HepG2 (cell line): ENCODE measurements at regions not wholly inside any gene's neighbourhood (a gene's known extent, or its start where the extent isn't known, plus 50 kb on each side); places are given as distances from the start of the nearest gene placed in this dataset.

Source experiments
- ATAC-seq: fragments of 200-7000 bp; cut with Tn5 transposase; 3 replicates; pipeline ENCODE4 v1.9.1; 2020; ENCODE audit warnings: mild to moderate bottlenecking, moderate library complexity
- BruUV-seq: library from RNA; stranded (reverse); fragments of 400-500 nt; replicated peaks from 2 replicates; lab custom pipeline; 2021; lab: Mats Ljungman, UMichigan
- CTCF ChIA-PET: fragments of 300-600 bp; formaldehyde crosslinking; extraction: SDS; loops from one replicate; lab custom pipeline; 2021; ENCODE audit warnings: low total read pairs, inconsistent platforms, low intra/inter-chr PET ratio; lab: Yijun Ruan, JAX
- POLR2A ChIA-PET: fragments of 350-600 bp; sonication (Branson Sonifier 250); formaldehyde crosslinking; loops from one replicate; lab custom pipeline; 2020; ENCODE audit warnings: antibody characterized with exemption, inconsistent platforms; lab: Yijun Ruan, JAX
- DNase-seq: peaks from one replicate; pipeline ENCODE4 v3.0.0-alpha.2; 2015; ENCODE audit warnings: low spot score
- FAIRE-seq: peaks from 3 replicates; lab custom pipeline; 2011; peaks lifted over from hg19 to GRCh38; lab: Jason Lieb, UNC
- H2AFZ ChIP-seq: one replicate; pipeline ENCODE4 v1.6.1; 2011; ENCODE audit warnings: low read length, inconsistent platforms
- H3K27ac ChIP-seq: fragments of 300-600 bp; 3 replicates; pipeline ENCODE4 v1.8.0; 2011; ENCODE audit warnings: mixed run types, mild to moderate bottlenecking, mixed read lengths, low read length, inconsistent platforms; ENCODE audit not compliant: insufficient read depth; ENCODE audit errors: extremely low read length
- H3K27me3 ChIP-seq, 2 experiments: fragments of 200-600 bp in 1 of 2; 2 replicates in 1 of 2; 3 replicates in 1 of 2; pipeline versions ENCODE4 v1.6.0 to v1.8.0; 2011; ENCODE audit warnings: low read length in 2 of 2, mild to moderate bottlenecking in 2 of 2, moderate library complexity in 2 of 2, inconsistent platforms in 1 of 2; ENCODE audit not compliant: insufficient read depth in 2 of 2, control insufficient read depth in 1 of 2
- H3K36me3 ChIP-seq, 2 experiments: fragments of 200-600 bp in 1 of 2; replicated peaks in 1 of 2; 2 replicates in 1 of 2; 3 replicates in 1 of 2; pipeline versions ENCODE4 v1.5.1 to v1.8.0; 2011; ENCODE audit warnings: low read length in 2 of 2, inconsistent platforms in 1 of 2; ENCODE audit not compliant: insufficient read depth in 2 of 2, control insufficient read depth in 1 of 2
- H3K4me1 ChIP-seq: 2 replicates; pipeline ENCODE4 v1.5.1; 2012; ENCODE audit warnings: low read length, inconsistent platforms; ENCODE audit not compliant: insufficient read depth
- H3K4me2 ChIP-seq: 2 replicates; pipeline ENCODE4 v1.6.0; 2011; ENCODE audit warnings: low read depth, low read length, inconsistent platforms
- H3K4me3 ChIP-seq, 3 experiments: fragments of 200-600 bp in 1 of 3; sonication (generic), shearing (Covaris generic) in 1 of 3; replicated peaks in 1 of 3; 2 replicates each; pipeline ENCODE4 v1.5.1; 2011 to 2016; ENCODE audit warnings: low read length in 3 of 3, inconsistent platforms in 2 of 3, low read depth in 2 of 3, mild to moderate bottlenecking in 2 of 3, control low read depth in 1 of 3, mixed read lengths in 1 of 3; ENCODE audit not compliant: insufficient read depth in 1 of 3
- H3K79me2 ChIP-seq: one replicate; pipeline ENCODE4 v1.6.1; 2011; ENCODE audit warnings: low read length, inconsistent platforms; ENCODE audit not compliant: insufficient read depth
- H3K9ac ChIP-seq: 2 replicates; pipeline ENCODE4 v1.6.0; 2011; ENCODE audit warnings: mild to moderate bottlenecking, low read depth, low read length, inconsistent platforms; ENCODE audit not compliant: insufficient read depth
- H3K9me3 ChIP-seq: 2 replicates; pipeline ENCODE4 v1.5.1; 2012; ENCODE audit warnings: mild to moderate bottlenecking, low read length
- H4K20me1 ChIP-seq: 2 replicates; pipeline ENCODE4 v1.6.0; 2011; ENCODE audit warnings: inconsistent platforms, mild to moderate bottlenecking, low read length, moderate library complexity; ENCODE audit not compliant: insufficient read depth
- DZIP1 ChIP-seq: sonication (generic); formaldehyde crosslinking; IDR thresholded peaks from 2 replicates; pipeline ENCODE4 v1.5.0; 2020; ENCODE audit warnings: mild to moderate bottlenecking, missing genetic modification reagents
- FOXA3 ChIP-seq: IDR thresholded peaks from 2 replicates; pipeline ENCODE4 v1.6.1; 2016; ENCODE audit warnings: missing genetic modification reagents, missing compliant biosample characterization
- FUBP1 ChIP-seq: sonication (generic); formaldehyde crosslinking; IDR thresholded peaks from 2 replicates; pipeline ENCODE4 v1.5.1; 2020; ENCODE audit warnings: missing genetic modification reagents, mild to moderate bottlenecking, borderline replicate concordance
- GPBP1L1 ChIP-seq: sonication (generic); formaldehyde crosslinking; IDR thresholded peaks from 2 replicates; pipeline ENCODE4 v1.5.0; 2020; ENCODE audit warnings: mild to moderate bottlenecking, missing genetic modification reagents
- GTF2F1 ChIP-seq: fragments of 150-350 bp; IDR thresholded peaks from 2 replicates; pipeline ENCODE4 v1.6.1; 2014; ENCODE audit warnings: low read length
- MBNL3 ChIP-seq: fragments of 250-450 bp; sonication (Bioruptor Pico); conservative IDR thresholded peaks from 2 replicates; pipeline ENCODE4 v1.8.0; 2022; ENCODE audit warnings: mild to moderate bottlenecking, inconsistent platforms
- NCOA1 ChIP-seq: sonication (generic); formaldehyde crosslinking; IDR thresholded peaks from 2 replicates; pipeline ENCODE4 v1.9.0; 2021; ENCODE audit warnings: missing genetic modification reagents
- NR3C1 ChIP-seq: sonication (generic); formaldehyde crosslinking; IDR thresholded peaks from 2 replicates; pipeline ENCODE4 v1.4.0; 2020; ENCODE audit warnings: missing genetic modification reagents
- RERE ChIP-seq: IDR thresholded peaks from 2 replicates; pipeline ENCODE4 v1.6.1; 2016; ENCODE audit warnings: low read depth, missing genetic modification reagents, missing compliant biosample characterization
- SP5 ChIP-seq: IDR thresholded peaks from 2 replicates; pipeline ENCODE4 v1.6.1; 2016; ENCODE audit warnings: low read depth, borderline replicate concordance
- STAG1 ChIP-seq: sonication (generic); formaldehyde crosslinking; IDR thresholded peaks from 2 replicates; pipeline ENCODE4 v1.4.0; 2020; ENCODE audit warnings: missing genetic modification reagents
- ZKSCAN5 ChIP-seq: sonication (generic); formaldehyde crosslinking; IDR thresholded peaks from 2 replicates; pipeline ENCODE4 v1.5.1; 2020; ENCODE audit warnings: mild to moderate bottlenecking, missing genetic modification reagents
- ZNF660 ChIP-seq: sonication (generic); formaldehyde crosslinking; IDR thresholded peaks from 2 replicates; pipeline ENCODE4 v1.5.1; 2020; ENCODE audit warnings: mild to moderate bottlenecking, low read depth, missing genetic modification reagents, borderline replicate concordance
- ZNF780A ChIP-seq: sonication (generic); formaldehyde crosslinking; IDR thresholded peaks from 2 replicates; pipeline ENCODE4 v1.8.0; 2022; ENCODE audit warnings: mild to moderate bottlenecking, missing genetic modification reagents, moderate library complexity
- ZSCAN30 ChIP-seq: sonication (generic); formaldehyde crosslinking; IDR thresholded peaks from 2 replicates; pipeline ENCODE4 v1.5.0; 2020; ENCODE audit warnings: mild to moderate bottlenecking, missing genetic modification reagents
- WGBS: methylation state at CpG from one replicate; pipeline ENCODE4 v1.1.6; 2017; ENCODE audit warnings: low lambda C conversion rate; 5-methylcytosine and 5-hydroxymethylcytosine counted together
- in situ Hi-C: cut with HindIII; loops from 2 replicates; pipeline ENCODE4 v1.10.0; 2017; ENCODE audit warnings: low pct_unique_long_range_greater_than_20kb; ENCODE audit not compliant: extremely low pct_ligation_motif_present
- intact Hi-C: fragments of 100-400 bp; cut with micrococcal nuclease; formaldehyde crosslinking; loops from one replicate; pipeline ENCODE4 v1.10.0; 2022; ENCODE audit not compliant: unreplicated experiment

- intact Hi-C loops (no loop called here), in situ Hi-C loops (no loop called here)
- Histone ChIP-seq H3K36me3 (no peaks in the 10 kb centered on the region), H3K27me3 (no peaks in the 10 kb centered on the region), H3K4me1 (no peaks in the 10 kb centered on the region), H3K9me3 (no peaks in the 10 kb centered on the region), H4K20me1 (no peaks in the 10 kb centered on the region), H3K27ac (no peak overlapping the region), H3K79me2 (no peaks in the 10 kb centered on the region), H3K9ac (no peak overlapping the region), H3K4me2 (no peak overlapping the region), H3K4me3 (no peak overlapping the region), H2AFZ (no peak overlapping the region)
- ATAC-seq (no peak), FAIRE-seq (no peak), DNase-seq (no peak)
- 19% methylated on average over 2 of the region's 2 CpGs for WGBS
- no TSS peak for BruUV-seq
- ChIA-PET POLR2A (no interaction called here), CTCF (no interaction called here)
- TF ChIP-seq FOXA3 (CRISPR knock-in tag) (no peak), GTF2F1 (no peak), RERE (no peak), ZNF780A (CRISPR knock-in tag) (no peak), MBNL3 (CRISPR knock-in tag) (no peak), GPBP1L1 (CRISPR knock-in tag) (no peak), STAG1 (CRISPR knock-in tag) (no peak), ZKSCAN5 (CRISPR knock-in tag) (no peak), DZIP1 (CRISPR knock-in tag) (no peak), ZSCAN30 (CRISPR knock-in tag) (no peak), NR3C1 (CRISPR knock-in tag) (no peak), FUBP1 (CRISPR knock-in tag) (no peak), SP5 (CRISPR knock-in tag) (no peak), ZNF660 (CRISPR knock-in tag) (no peak), NCOA1 (CRISPR knock-in tag) (no peak)
Observed at GRCh38 chr13:85255978-85256377, 543.2 kb downstream of the SLITRK6 start.
